ENCODE measurements at regions not wholly inside any gene's neighbourhood (a gene's known extent, or its start where the extent isn't known, plus 50 kb on each side); places are given as distances from the start of the nearest gene placed in this dataset.

DNA sequence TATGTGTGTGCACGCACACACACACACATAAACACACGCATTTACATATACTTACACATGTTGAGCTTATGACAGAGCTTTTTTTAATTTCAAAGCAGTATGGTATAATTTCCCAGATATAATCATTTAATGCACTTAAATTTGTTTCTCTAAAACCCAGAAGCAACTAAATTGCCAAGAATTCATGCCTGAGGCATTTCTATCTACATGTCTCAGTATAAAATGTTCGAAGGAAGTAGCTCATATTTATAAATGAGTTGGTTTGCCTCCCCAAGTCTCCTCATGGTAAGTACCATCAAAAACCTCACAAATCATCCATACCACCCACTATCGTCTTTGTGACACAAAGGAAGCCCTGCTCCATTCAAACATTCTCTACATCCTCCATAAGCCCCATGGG, 130.6 kb downstream of the RPL22L1 start:
- Mint-ChIP-seq H3K4me3 (no peak overlapping the region), H3K4me1 (no peaks in the 10 kb centered on the region), H3K9me3 (no peaks in the 10 kb centered on the region), H3K36me3 (no peaks in the 10 kb centered on the region), H3K27ac (no peak overlapping the region), H3K27me3 (peaks cover 17 to 20% of the 10 kb centered on the region in 2 donors)
- DNase-seq (no peak), ATAC-seq (replicated peaks) (no peak)

DNA sequence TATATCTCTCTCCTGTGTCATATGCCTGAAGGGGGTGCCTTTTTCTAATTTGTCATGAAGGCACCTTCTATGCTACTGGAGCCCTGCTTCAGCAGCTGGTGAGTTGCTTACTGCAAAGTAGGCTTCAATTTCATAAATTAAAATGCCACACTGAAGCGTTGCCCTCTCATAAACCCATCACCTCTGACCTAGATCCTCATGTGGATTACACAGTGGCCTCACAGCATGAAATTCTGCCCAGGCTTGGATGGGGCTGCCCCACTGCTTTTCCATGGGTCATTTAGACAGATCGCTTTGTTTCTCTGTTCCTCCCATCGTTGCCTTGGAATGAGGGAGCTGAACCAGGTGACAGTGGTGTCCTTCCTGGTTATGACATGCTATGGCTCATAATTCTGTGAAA, 131.2 kb downstream of the RPL22L1 start:
- DNase-seq (no peak), ATAC-seq (replicated peaks) (no peak)
- no peaks in the 10 kb centered on the region for H3K9me3 Mint-ChIP-seq
- peaks cover 20 to 23% of the 10 kb centered on the region in 2 donors for H3K27me3 Mint-ChIP-seq
- no peak overlapping the region for H3K27ac Mint-ChIP-seq
- H3K4me3 Mint-ChIP-seq: no peak overlapping the region
- no peaks in the 10 kb centered on the region for H3K36me3 Mint-ChIP-seq
- H3K4me1 Mint-ChIP-seq: no peaks in the 10 kb centered on the region

DNA sequence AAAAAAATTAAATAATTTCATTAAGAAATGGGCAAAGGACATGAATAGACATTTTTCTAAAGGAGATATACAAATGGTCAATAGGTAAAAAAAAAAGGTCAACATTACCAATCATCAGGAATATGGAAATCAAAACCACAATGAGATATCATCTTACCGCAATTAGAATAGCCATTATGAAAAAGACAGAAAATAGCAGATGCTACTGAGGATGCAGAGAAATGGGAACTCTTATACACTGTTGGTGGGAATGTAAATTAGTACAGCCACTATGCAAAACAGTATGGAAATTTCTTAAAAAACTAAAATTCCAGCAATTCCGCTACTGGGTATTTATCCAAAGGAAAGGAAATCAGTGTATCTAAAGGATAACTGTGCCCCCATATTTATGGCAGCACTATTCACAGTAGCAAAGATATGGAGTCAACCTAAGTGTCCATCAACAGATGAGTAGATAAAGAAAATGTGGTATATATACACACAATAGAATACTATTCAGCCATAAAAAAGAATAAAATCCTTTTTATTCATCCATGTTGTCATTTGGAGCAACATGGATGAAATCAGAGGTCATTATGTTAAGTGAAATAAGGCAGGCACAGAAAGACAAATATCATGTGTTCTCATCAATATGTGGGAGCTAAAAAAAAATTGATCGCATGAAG, 132.4 kb downstream of the RPL22L1 start:
- no peaks in the 10 kb centered on the region for H3K9me3 Mint-ChIP-seq
- no peaks in the 10 kb centered on the region for H3K4me1 Mint-ChIP-seq
- ATAC-seq (replicated peaks) (no peak), DNase-seq (no peak)
- H3K27ac Mint-ChIP-seq: no peak overlapping the region
- peaks cover 20% of the 10 kb centered on the region in 2 donors for H3K27me3 Mint-ChIP-seq
- no peak overlapping the region for H3K4me3 Mint-ChIP-seq
- H3K36me3 Mint-ChIP-seq: no peaks in the 10 kb centered on the region

DNA sequence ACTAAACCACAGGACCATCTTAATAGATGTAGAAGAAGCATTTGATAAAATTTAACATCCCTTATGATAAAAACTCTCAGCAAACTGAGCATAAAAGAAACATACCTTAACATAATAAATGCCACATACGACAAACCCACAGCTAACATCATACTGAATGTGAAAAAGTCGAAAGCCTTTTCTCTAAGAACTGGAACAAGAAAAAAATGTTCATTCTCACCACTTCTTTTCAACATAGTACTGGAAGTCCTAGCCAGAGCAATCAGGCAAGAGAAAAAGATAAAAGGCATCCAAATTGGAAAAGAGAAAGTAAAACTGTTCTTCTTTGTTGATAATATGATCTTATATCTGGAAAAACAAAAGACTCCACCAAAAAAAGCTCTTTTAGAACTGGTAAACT, 134.2 kb downstream of the RPL22L1 start:
- Mint-ChIP-seq H3K27me3 (peaks cover 18 to 20% of the 10 kb centered on the region in 2 donors), H3K27ac (no peak overlapping the region), H3K4me3 (no peak overlapping the region), H3K4me1 (no peaks in the 10 kb centered on the region), H3K9me3 (no peaks in the 10 kb centered on the region), H3K36me3 (no peaks in the 10 kb centered on the region)
- ATAC-seq (replicated peaks) (no peak), DNase-seq (no peak)

DNA sequence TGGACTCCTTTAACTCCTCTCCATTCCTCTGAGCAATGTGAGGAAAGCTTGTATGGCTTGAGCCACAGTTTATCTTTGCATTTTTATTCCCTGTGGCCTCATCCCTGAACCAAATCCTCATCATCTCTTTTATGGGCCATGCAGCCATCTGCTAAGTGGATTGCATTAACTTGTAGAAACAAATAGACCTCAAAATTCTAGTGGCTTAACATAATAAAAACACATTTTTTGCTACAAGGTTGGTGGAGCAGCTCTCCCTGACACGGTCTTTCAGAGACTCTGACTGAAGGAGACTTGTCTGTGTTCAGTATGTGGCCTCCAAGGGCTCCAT, 135.3 kb downstream of the RPL22L1 start:
- H3K27me3 Mint-ChIP-seq: peaks cover 19 to 27% of the 10 kb centered on the region in 2 donors
- no peaks in the 10 kb centered on the region for H3K36me3 Mint-ChIP-seq
- H3K4me1 Mint-ChIP-seq: no peaks in the 10 kb centered on the region
- DNase-seq: no peak
- no peak for ATAC-seq (replicated peaks)
- no peak overlapping the region for H3K4me3 Mint-ChIP-seq
- no peaks in the 10 kb centered on the region for H3K9me3 Mint-ChIP-seq
- H3K27ac Mint-ChIP-seq: no peak overlapping the region

DNA sequence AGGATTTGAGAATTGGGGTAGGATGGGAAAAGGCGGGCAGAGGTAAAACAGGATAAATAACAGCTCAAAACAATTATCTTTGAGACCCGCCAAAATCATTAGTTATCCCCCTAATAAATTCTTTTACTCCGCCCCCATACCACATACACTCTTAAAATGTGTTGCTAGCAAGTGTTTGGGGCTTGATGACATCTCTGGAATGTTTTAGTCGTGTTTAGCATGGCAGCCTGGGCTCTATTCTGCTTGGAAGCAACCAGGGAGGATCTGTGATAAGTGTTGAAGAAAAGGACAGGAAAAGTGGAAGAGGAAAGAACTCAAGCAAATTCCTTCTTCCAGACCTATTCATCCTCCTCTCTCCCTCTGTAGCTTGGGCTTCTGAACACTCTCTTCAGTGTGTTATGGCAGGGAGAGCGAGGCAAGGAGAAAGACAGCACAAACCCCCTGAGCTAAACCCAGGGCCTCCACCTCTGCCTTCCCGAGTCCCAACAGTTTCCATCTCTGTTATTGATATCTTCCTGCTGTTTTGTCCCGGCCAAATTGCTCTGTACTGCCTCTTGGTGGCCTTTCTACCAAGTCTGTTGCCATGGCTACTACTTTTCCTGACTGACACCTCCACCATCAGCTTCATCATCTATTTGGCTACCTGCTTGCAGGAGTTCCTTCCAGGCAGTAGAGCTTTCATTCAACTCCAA, 135.8 kb downstream of the RPL22L1 start:
- no peaks in the 10 kb centered on the region for H3K9me3 Mint-ChIP-seq
- ATAC-seq (replicated peaks) (no peak), DNase-seq (no peak)
- H3K36me3 Mint-ChIP-seq: no peaks in the 10 kb centered on the region
- H3K4me1 Mint-ChIP-seq: no peaks in the 10 kb centered on the region
- no peak overlapping the region for H3K27ac Mint-ChIP-seq
- peaks cover 16 to 27% of the 10 kb centered on the region in 2 donors for H3K27me3 Mint-ChIP-seq
- no peak overlapping the region for H3K4me3 Mint-ChIP-seq

DNA sequence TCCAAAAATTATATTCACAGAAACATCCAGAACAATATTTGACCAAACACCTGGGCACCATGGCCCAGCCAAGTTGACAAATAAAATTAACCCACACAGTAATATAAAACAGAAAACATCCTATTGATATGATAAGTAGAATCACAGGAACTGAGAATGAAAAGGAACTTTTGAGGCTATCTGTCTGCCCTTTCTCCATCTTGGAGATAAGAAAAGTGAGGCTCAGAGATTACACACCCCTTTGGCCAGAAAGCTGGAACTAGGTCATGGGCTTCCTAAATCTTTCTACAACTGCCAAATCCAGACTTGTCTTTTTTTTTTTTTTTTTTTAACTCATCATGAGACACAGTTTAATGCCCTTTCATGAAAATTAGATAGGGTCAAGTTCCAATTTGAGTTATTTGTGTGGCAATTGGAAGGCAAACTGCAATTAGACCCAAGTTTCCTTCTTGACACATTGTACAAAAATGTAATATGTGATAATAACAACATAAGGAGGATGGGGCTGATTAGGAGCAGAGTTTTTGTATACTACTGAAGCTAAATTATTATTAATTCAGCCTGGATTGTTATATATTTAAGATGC, 137.2 kb downstream of the RPL22L1 start:
- no peaks in the 10 kb centered on the region for H3K36me3 Mint-ChIP-seq
- no peak for ATAC-seq (replicated peaks)
- H3K27ac Mint-ChIP-seq: no peak overlapping the region
- no peak for DNase-seq
- no peak overlapping the region for H3K4me3 Mint-ChIP-seq
- H3K9me3 Mint-ChIP-seq: no peaks in the 10 kb centered on the region
- H3K4me1 Mint-ChIP-seq: no peaks in the 10 kb centered on the region
- H3K27me3 Mint-ChIP-seq: peaks cover 16 to 27% of the 10 kb centered on the region in 2 donors

DNA sequence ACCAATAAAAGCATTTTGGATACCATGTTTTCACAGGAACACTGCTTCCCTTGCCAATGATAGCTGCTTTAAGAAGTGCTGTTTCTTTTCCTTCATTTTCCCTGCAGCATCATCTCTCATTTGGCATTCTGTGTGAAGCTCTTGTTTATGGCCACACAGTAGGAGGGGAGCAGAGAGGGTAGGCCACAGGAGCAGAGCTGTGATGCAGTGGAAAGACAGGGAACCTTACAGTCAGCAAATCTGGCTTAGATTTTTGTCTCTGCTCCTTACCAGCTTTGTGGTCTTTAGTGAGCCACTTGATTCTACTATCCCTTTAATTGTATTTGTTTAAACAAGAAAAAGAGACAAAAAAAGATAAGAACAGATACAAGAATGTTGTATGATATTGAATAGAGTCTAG, 138.7 kb downstream of the RPL22L1 start:
- Mint-ChIP-seq H3K36me3 (no peaks in the 10 kb centered on the region), H3K9me3 (no peaks in the 10 kb centered on the region), H3K4me3 (no peak overlapping the region), H3K27me3 (peaks cover 12 to 27% of the 10 kb centered on the region in 2 donors), H3K27ac (no peak overlapping the region), H3K4me1 (no peaks in the 10 kb centered on the region)
- ATAC-seq (replicated peaks) (no peak), DNase-seq (no peak)

DNA sequence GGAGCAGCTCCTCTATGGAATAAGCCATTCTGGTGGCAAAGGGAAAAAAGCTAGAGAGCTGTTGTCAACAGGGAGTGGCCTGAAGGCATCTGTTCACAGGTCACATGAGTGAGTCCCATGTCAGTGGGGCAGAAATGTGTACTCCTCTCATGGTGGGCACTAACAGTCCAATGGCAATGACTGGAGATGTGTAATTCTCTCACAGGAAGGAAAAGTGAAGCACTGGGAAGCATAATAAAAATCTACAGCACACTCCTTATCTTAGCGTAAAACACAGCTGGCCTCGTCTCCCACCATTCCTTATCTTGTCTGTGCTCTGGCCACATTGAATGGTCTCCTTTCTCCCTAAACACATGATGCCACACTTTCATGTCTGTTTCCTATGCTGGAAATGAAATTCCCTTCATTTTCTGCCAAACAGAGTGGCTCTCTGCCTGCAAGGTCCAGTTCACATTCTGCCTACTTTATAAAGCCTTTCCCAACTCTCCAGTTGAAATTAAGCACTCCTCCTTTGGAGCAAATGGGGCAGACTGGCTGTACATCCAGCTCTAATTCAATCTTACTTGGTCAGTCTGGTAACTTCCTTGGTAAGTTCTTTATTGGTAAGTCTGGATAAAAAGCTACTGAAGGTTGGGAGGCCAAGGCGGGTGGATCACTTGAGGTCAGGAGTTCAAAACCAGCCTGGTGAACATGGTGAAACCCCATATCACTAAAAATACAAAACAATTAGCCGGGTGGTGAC, 139.8 kb downstream of the RPL22L1 start:
- Mint-ChIP-seq H3K27ac (no peak overlapping the region), H3K36me3 (no peaks in the 10 kb centered on the region), H3K27me3 (peaks cover 12 to 24% of the 10 kb centered on the region in 2 donors), H3K4me1 (no peaks in the 10 kb centered on the region), H3K4me3 (no peak overlapping the region), H3K9me3 (no peaks in the 10 kb centered on the region)
- ATAC-seq (replicated peaks) (no peak), DNase-seq (no peak)

DNA sequence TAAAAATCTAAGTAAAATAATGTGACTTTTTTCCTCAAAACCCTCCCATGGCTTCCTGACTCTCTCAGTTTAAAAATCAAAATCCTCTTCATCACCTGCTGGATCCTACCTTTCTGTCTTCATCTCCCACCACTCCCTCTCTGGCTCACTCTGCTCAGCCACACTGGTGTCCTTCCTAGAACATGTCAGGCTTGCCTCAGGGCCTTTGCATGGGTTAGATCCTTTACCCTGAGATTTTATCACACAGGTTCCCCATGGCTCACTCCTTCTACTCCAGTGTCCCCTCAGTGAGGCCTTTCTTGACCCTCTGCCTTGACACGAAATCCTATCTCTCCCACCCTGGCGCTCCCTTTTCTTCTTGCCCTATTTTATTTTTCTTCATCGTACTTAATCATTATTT, 141.8 kb downstream of the RPL22L1 start:
- no peak for ATAC-seq (replicated peaks)
- Mint-ChIP-seq H3K9me3 (no peaks in the 10 kb centered on the region), H3K27me3 (peaks cover 6 to 7% of the 10 kb centered on the region in 2 donors), H3K4me1 (no peaks in the 10 kb centered on the region), H3K36me3 (no peaks in the 10 kb centered on the region), H3K27ac (no peak overlapping the region), H3K4me3 (no peak overlapping the region)
- no peak for DNase-seq

DNA sequence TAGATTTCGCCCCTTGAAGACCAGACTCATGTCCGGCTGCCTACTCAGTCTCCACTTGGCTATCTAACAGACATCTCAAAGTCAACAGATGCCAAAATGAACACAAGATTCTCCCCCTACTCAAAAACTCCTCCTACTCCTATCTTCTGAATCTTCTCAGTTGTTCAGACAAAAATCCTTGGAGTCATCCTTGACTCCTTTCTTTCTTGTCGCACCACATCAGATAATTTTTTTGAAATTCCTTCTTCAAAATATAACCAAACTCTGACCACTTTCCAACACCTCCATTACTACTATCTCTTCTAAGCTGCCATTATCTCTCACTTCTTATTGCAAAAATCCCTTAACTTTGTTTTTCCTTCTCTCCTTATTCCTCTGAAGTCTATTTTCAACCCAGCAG, 141.9 kb upstream of the SLC7A14 start:
- Mint-ChIP-seq H3K27ac (no peak overlapping the region), H3K4me3 (no peak overlapping the region), H3K36me3 (no peaks in the 10 kb centered on the region), H3K9me3 (no peaks in the 10 kb centered on the region), H3K27me3 (peaks cover 6 to 7% of the 10 kb centered on the region in 2 donors), H3K4me1 (no peaks in the 10 kb centered on the region)
- no peak for DNase-seq
- ATAC-seq (replicated peaks): no peak

DNA sequence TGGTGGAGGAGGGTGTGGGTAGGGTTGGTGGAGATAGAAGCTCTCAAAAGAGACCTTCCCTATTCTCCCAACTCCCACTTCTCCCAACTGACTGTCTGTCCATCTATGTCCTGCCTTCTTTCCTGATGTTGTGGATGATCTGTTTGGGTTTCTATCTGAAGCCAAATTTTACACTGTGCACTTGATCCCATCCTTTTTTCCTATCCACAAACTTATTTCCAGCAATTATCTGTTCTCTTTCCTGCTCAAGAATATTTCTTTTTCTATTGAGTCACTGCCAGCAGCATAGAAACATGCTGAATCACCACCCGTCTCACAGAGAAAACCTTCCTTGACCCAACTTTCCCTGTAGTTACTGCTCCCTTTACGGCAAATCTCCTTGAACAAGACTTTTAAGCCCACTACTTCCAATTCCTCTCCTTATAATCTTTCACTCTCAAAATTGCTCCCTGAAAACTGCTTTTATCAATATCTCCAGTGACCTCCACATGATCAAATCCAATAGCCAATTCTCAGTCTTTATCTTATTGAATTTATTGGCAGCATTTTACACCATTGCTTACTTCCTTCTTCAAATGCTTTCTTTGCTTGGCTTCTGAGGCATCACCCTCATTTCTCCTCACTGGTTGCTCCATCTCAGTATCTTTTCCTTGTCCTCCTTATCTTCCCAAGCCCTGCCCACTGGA, 141.2 kb upstream of the SLC7A14 start:
- ATAC-seq (replicated peaks) (no peak), DNase-seq (no peak)
- no peak overlapping the region for H3K27ac Mint-ChIP-seq
- no peaks in the 10 kb centered on the region for H3K9me3 Mint-ChIP-seq
- peaks cover 6 to 7% of the 10 kb centered on the region in 2 donors for H3K27me3 Mint-ChIP-seq
- H3K4me1 Mint-ChIP-seq: no peaks in the 10 kb centered on the region
- no peak overlapping the region for H3K4me3 Mint-ChIP-seq
- no peaks in the 10 kb centered on the region for H3K36me3 Mint-ChIP-seq

DNA sequence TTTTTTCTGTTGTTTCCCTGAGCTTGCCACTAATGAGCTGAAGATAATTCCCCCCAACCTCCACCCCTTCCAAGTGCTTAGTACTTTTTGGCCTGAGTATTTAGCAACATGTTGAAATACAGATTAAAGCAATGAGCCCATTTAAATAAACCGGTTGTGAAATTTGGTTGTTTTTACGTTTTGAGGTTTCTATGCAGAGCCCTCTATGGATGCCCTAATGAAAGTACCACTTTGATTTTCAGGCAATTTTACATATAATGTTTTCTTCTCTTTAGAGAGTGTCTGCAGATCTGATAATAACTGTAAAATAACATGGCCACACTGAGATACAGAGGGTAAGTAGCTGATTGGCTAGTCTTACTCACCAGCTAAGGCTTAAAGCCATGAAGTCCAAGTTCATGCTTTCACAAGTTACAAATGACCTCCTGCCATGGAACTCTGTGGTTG, 139.4 kb upstream of the SLC7A14 start:
- H3K27me3 Mint-ChIP-seq: peaks cover 5 to 11% of the 10 kb centered on the region in 2 donors
- no peaks in the 10 kb centered on the region for H3K4me1 Mint-ChIP-seq
- no peak overlapping the region for H3K27ac Mint-ChIP-seq
- H3K9me3 Mint-ChIP-seq: no peaks in the 10 kb centered on the region
- DNase-seq: no peak
- no peak overlapping the region for H3K4me3 Mint-ChIP-seq
- no peaks in the 10 kb centered on the region for H3K36me3 Mint-ChIP-seq
- ATAC-seq (replicated peaks): no peak

DNA sequence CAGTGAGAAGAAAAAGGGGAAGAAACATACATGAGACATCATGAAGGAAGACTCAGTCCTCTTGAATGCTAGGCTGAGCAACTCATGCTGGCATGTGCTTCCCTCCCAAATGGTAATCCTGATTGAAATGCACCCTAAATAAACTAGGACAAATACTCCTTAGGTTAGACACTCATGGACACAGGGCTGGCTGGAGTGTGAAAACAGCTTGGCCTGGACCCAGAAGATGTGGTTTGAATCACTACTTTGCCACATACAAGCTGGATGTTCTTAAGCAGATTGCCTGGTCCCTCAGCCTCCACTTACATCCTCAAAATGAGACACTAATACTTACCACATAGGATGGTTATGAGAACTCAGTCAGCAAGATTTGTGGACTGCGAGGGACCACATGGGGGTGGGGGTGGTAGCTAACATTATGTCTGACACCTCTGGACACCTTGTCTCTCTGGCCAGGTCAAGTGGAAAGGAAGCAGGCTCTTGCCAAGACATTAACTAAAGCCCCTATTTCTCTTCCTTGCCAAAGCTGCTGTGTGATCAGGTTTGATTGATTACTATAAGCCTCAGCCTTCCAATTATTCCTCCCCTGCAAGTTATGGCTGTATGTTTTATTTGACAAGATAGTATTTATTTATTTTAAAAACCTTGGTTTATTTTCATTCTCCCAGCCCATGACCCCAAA, 138.9 kb upstream of the SLC7A14 start:
- no peak for ATAC-seq (replicated peaks)

More for the DNA sequence above, 138.9 kb upstream of the SLC7A14 start:
- DNase-seq: no peak
- Mint-ChIP-seq H3K4me3 (no peak overlapping the region), H3K9me3 (no peaks in the 10 kb centered on the region), H3K27ac (no peak overlapping the region), H3K27me3 (peaks cover 0 to 12% of the 10 kb centered on the region in 2 donors), H3K4me1 (no peaks in the 10 kb centered on the region), H3K36me3 (no peaks in the 10 kb centered on the region)
